Stimulated activated CD4-positive, alpha-beta T cell treated with anti-CD3 and anti-CD28 coated beads, Interleukin-12 subunit alpha, Interleukin-12 subunit beta, amount 100 ng/mL, for 48 hours (primary cell): ENCODE measurements at regions not wholly inside any gene's neighbourhood (a gene's known extent, or its start where the extent isn't known, plus 50 kb on each side); places are given as distances from the start of the nearest gene placed in this dataset.
"Not testable (repeated sequence)": the region's sequence is repeated elsewhere in the genome, so short reads cannot be mapped to it uniquely, and the experiment has no call there.

Experiments
- DNase-seq, 3 donors: peaks; one replicate each; pipeline ENCODE4 v3.0.0-alpha.2; 2020; ENCODE audit warnings: low read depth in 2 of 3, low spot score in 1 of 3

DNA sequence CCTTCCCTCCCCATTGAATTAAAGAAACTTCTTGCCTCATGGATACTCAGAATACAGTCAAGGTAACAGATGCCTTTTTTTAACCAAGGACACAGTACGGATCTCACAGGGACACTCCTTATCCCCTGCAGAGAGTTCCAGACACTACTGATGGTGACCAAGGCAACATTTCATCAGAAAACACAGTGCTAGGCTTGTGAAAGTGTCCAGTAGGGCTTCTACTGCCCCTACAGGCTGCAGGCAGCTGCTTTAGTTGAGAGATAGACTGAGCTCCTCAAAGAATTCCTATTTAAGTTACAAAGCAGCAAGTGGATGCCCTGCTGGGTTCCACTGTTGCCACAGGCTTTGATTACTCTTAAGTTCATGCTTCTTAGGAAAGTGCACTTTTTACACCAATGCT, 2137.8 kb upstream of the DEFB115 start:
- DNase-seq = not testable (repeated sequence)

- not testable (repeated sequence) for DNase-seq
Observed at GRCh38 chr20:29120088-29120487, 2137.4 kb upstream of the DEFB115 start.

GRCh38 chr20:29120575-29120974, 2136.9 kb upstream of the DEFB115 start:
- DNase-seq = not testable (repeated sequence)

DNA sequence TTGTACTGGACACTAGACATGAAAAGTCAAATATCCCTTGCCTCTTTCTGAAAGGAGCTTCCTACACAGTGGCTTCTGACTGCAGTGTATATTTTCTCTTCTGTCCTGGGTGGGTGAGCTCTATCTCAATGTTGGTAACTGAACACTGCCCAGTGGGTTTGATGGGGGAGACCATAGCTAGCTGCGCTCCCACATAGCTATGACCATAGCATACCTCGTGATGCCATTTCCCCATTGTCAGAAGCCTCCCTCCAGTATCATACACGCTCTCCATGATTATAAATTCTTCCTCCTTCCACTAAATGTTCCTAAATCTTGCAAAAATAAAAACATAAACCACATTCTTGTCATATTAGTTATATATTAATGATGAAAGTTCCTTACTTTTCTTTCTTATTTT, 2134.7 kb upstream of the DEFB115 start:
- DNase-seq = not testable (repeated sequence)

DNA sequence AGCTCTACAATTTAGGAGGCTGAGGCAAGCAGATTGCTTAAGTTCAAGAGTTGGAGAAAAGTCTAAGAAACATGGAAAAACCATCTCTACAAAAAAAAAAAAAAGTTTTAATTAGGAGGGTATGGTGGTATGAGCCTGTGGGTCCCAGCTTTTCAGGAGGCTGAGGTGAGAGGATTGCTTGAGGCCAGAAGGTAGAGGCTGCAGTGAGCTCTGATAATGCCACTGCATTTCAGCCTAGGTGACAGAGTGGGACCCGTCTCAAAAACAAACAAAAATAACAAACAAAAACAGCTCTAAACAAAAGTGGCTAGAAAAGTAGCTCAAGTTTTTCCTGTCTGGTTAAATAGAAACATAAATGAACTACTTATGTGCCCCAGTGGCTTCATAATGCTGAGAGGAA, 2133.6 kb upstream of the DEFB115 start:
- DNase-seq = no peak
